Adrenal gland (tissue), 5 donors: ENCODE measurements at regions not wholly inside any gene's neighbourhood (a gene's known extent, or its start where the extent isn't known, plus 50 kb on each side); places are given as distances from the start of the nearest gene placed in this dataset.

ENCODE experiments used
- POLR2A ChIP-seq, 2 donors: fragments of 450-650 bp; IDR thresholded peaks; one replicate each; pipeline ENCODE4 v1.6.1; 2017; ENCODE audit warnings: antibody characterized with exemption in 2 of 2, mild to moderate bottlenecking in 2 of 2, moderate library complexity in 1 of 2
- TF ChIP-seq, protein P1 (sequence below), 6 experiments: fragments of 450-650 bp in 4 of 6; fragments of 200-600 bp in 2 of 6; sonication (generic) in 1 of 6; IDR thresholded peaks; 1 replicate in 5 of 6; 2 replicates in 1 of 6; pipeline versions ENCODE4 v1.5.1 to v1.8.0; 2016 to 2021; ENCODE audit warnings: antibody characterized with exemption in 6 of 6, mild to moderate bottlenecking in 2 of 6, moderate library complexity in 1 of 6
- donor health status: DM: no; HTN: no; CAD: no.

- TF ChIP-seq, protein P1, sequence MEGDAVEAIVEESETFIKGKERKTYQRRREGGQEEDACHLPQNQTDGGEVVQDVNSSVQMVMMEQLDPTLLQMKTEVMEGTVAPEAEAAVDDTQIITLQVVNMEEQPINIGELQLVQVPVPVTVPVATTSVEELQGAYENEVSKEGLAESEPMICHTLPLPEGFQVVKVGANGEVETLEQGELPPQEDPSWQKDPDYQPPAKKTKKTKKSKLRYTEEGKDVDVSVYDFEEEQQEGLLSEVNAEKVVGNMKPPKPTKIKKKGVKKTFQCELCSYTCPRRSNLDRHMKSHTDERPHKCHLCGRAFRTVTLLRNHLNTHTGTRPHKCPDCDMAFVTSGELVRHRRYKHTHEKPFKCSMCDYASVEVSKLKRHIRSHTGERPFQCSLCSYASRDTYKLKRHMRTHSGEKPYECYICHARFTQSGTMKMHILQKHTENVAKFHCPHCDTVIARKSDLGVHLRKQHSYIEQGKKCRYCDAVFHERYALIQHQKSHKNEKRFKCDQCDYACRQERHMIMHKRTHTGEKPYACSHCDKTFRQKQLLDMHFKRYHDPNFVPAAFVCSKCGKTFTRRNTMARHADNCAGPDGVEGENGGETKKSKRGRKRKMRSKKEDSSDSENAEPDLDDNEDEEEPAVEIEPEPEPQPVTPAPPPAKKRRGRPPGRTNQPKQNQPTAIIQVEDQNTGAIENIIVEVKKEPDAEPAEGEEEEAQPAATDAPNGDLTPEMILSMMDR (IDR thresholded peaks at IDR 0.05) = no peak
- no peak for TF ChIP-seq POLR2A (IDR thresholded peaks at IDR 0.05)
These were observed 180.9 kb downstream of the IPMK start for GRCh38 chr10:58086763-58087150.
